ENCODE measurements at regions not wholly inside any gene's neighbourhood (a gene's known extent, or its start where the extent isn't known, plus 50 kb on each side); places are given as distances from the start of the nearest gene placed in this dataset.
"Not testable (repeated sequence)": the region's sequence is repeated elsewhere in the genome, so short reads cannot be mapped to it uniquely, and the experiment has no call there.

GRCh38 chr11:87809256-87809655, 366.0 kb downstream of the RAB38 start:
- no peaks in the 10 kb centered on the region for H3K27me3 ChIP-seq (ENCODE audit: insufficient read depth, low read length, poor library complexity, severe bottlenecking)
- no peak overlapping the region for H2AFZ ChIP-seq (ENCODE audit: low read length)
- no peaks in the 10 kb centered on the region for H3K4me1 ChIP-seq (ENCODE audit: insufficient read depth, low read length, poor library complexity, severe bottlenecking)
- no peaks in the 10 kb centered on the region for H3F3A ChIP-seq (ENCODE audit: low read depth)
- no peaks in the 10 kb centered on the region for H3K36me3 ChIP-seq (ENCODE audit: insufficient read depth, low read length)
- no peak overlapping the region for H3K4me3 ChIP-seq (ENCODE audit: low read length, poor library complexity, severe bottlenecking)
- no peaks in the 10 kb centered on the region for H4K20me1 ChIP-seq (ENCODE audit: insufficient read depth, low read length, poor library complexity, severe bottlenecking)
- H3K79me2 ChIP-seq (ENCODE audit: insufficient read depth, low read length): no peaks in the 10 kb centered on the region
- no peak overlapping the region for H3K9ac ChIP-seq (ENCODE audit: low read depth, low read length, poor library complexity, severe bottlenecking)
- no peaks in the 10 kb centered on the region for H3K9me3 ChIP-seq (ENCODE audit: insufficient read depth, low read depth, low read length)
- H3K9me2 ChIP-seq (replicated peaks; ENCODE audit: low read depth, low read length): no peaks in the 10 kb centered on the region
- H3K4me2 ChIP-seq (ENCODE audit: low read depth, low read length, poor library complexity, severe bottlenecking): no peak overlapping the region
- no peak for TF ChIP-seq EZH2phosphoT487 (IDR thresholded peaks at IDR 0.05; ENCODE audit: borderline replicate concordance)
- no peak for TF ChIP-seq CTCF (conservative IDR thresholded peaks at IDR 0.05; ENCODE audit: low read length)

- no peak for TF ChIP-seq EZH2phosphoT487 (IDR thresholded peaks at IDR 0.05; ENCODE audit: borderline replicate concordance)
- TF ChIP-seq CTCF (conservative IDR thresholded peaks at IDR 0.05; ENCODE audit: low read length): no peak
- H3K9me3 ChIP-seq (ENCODE audit: insufficient read depth, low read depth, low read length): no peaks in the 10 kb centered on the region
- H3K9me2 ChIP-seq (replicated peaks; ENCODE audit: low read depth, low read length): no peaks in the 10 kb centered on the region
- H3K4me1 ChIP-seq (ENCODE audit: insufficient read depth, low read length, poor library complexity, severe bottlenecking): no peaks in the 10 kb centered on the region
- H3K9ac ChIP-seq (ENCODE audit: low read depth, low read length, poor library complexity, severe bottlenecking): no peak overlapping the region
- no peaks in the 10 kb centered on the region for H3K27me3 ChIP-seq (ENCODE audit: insufficient read depth, low read length, poor library complexity, severe bottlenecking)
- H4K20me1 ChIP-seq (ENCODE audit: insufficient read depth, low read length, poor library complexity, severe bottlenecking): no peaks in the 10 kb centered on the region
- no peak overlapping the region for H2AFZ ChIP-seq (ENCODE audit: low read length)
- no peaks in the 10 kb centered on the region for H3K36me3 ChIP-seq (ENCODE audit: insufficient read depth, low read length)
- no peak overlapping the region for H3K4me3 ChIP-seq (ENCODE audit: low read length, poor library complexity, severe bottlenecking)
- no peaks in the 10 kb centered on the region for H3K79me2 ChIP-seq (ENCODE audit: insufficient read depth, low read length)
- no peak overlapping the region for H3K4me2 ChIP-seq (ENCODE audit: low read depth, low read length, poor library complexity, severe bottlenecking)
- H3F3A ChIP-seq (ENCODE audit: low read depth): no peaks in the 10 kb centered on the region
These were observed 371.1 kb downstream of the RAB38 start for GRCh38 chr11:87804176-87804575.

GRCh38 chr11:87803748-87804147, 371.5 kb downstream of the RAB38 start:
- Histone ChIP-seq H2AFZ (ENCODE audit: low read length) (no peak overlapping the region), H3K4me2 (ENCODE audit: low read depth, low read length, poor library complexity, severe bottlenecking) (no peak overlapping the region), H3K36me3 (ENCODE audit: insufficient read depth, low read length) (no peaks in the 10 kb centered on the region), H3K4me1 (ENCODE audit: insufficient read depth, low read length, poor library complexity, severe bottlenecking) (no peaks in the 10 kb centered on the region), H3F3A (ENCODE audit: low read depth) (no peaks in the 10 kb centered on the region), H3K9me3 (ENCODE audit: insufficient read depth, low read depth, low read length) (no peaks in the 10 kb centered on the region), H4K20me1 (ENCODE audit: insufficient read depth, low read length, poor library complexity, severe bottlenecking) (no peaks in the 10 kb centered on the region), H3K27me3 (ENCODE audit: insufficient read depth, low read length, poor library complexity, severe bottlenecking) (no peaks in the 10 kb centered on the region), H3K4me3 (ENCODE audit: low read length, poor library complexity, severe bottlenecking) (no peak overlapping the region), H3K79me2 (ENCODE audit: insufficient read depth, low read length) (no peaks in the 10 kb centered on the region), H3K9me2 (replicated peaks; ENCODE audit: low read depth, low read length) (no peaks in the 10 kb centered on the region), H3K9ac (ENCODE audit: low read depth, low read length, poor library complexity, severe bottlenecking) (no peak overlapping the region)
- TF ChIP-seq CTCF (conservative IDR thresholded peaks at IDR 0.05; ENCODE audit: low read length): no peak
- no peak for TF ChIP-seq EZH2phosphoT487 (IDR thresholded peaks at IDR 0.05; ENCODE audit: borderline replicate concordance)

- H3K9me2 ChIP-seq (replicated peaks; ENCODE audit: low read depth, low read length); H4K20me1 ChIP-seq (ENCODE audit: insufficient read depth, low read length, poor library complexity, severe bottlenecking); H2AFZ ChIP-seq (ENCODE audit: low read length); H3K4me2 ChIP-seq (ENCODE audit: low read depth, low read length, poor library complexity, severe bottlenecking); H3K9me3 ChIP-seq (ENCODE audit: insufficient read depth, low read depth, low read length); H3K27me3 ChIP-seq (ENCODE audit: insufficient read depth, low read length, poor library complexity, severe bottlenecking); H3F3A ChIP-seq (ENCODE audit: low read depth); H3K4me1 ChIP-seq (ENCODE audit: insufficient read depth, low read length, poor library complexity, severe bottlenecking); H3K36me3 ChIP-seq (ENCODE audit: insufficient read depth, low read length); H3K9ac ChIP-seq (ENCODE audit: low read depth, low read length, poor library complexity, severe bottlenecking); H3K79me2 ChIP-seq (ENCODE audit: insufficient read depth, low read length); H3K4me3 ChIP-seq (ENCODE audit: low read length, poor library complexity, severe bottlenecking): not testable (repeated sequence)
These were observed 390.4 kb downstream of the RAB38 start for GRCh38 chr11:87784862-87785261.
